HCT116 (cell line): ENCODE measurements at regions not wholly inside any gene's neighbourhood (a gene's known extent, or its start where the extent isn't known, plus 50 kb on each side); places are given as distances from the start of the nearest gene placed in this dataset.

Experiments
- ATAC-seq: fragments of 200-7000 bp; cut with Tn5 transposase; 2 replicates; pipeline ENCODE4 v1.9.1; 2020; ENCODE audit warnings: mild to moderate bottlenecking, moderate library complexity
- BruUV-seq: library from RNA; stranded (reverse); fragments of 400-500 nt; replicated peaks from 2 replicates; lab custom pipeline; 2021; lab: Mats Ljungman, UMichigan
- CTCF ChIA-PET: fragments of 300-600 bp; sonication (Branson Sonifier 250); formaldehyde crosslinking; loops from one replicate; lab custom pipeline; 2021; ENCODE audit warnings: antibody characterized with exemption; lab: Charles Lee
- POLR2A ChIA-PET: fragments of 300-600, 350-600 bp; sonication (Branson Sonifier 250); formaldehyde crosslinking; loops from one replicate; lab custom pipeline; 2021; ENCODE audit warnings: antibody characterized with exemption; lab: Charles Lee
- RAD21 ChIA-PET, 2 experiments: fragments of 300-600 bp; sonication (Branson Sonifier 250); formaldehyde crosslinking; loops; one replicate each; lab custom pipeline; 2023; ENCODE audit warnings: low total read pairs in 2 of 2; ENCODE audit not compliant: uncharacterized antibody in 2 of 2, unreplicated experiment in 2 of 2, low non-redundant PET in 1 of 2; lab: Charles Lee
- DNase-seq: peaks from one replicate; pipeline ENCODE4 v3.0.0-alpha.2; 2010; ENCODE audit warnings: low read depth, low spot score
- H2AFZ ChIP-seq: fragments of 200-600 bp; shearing (Covaris generic), sonication (generic); 2 replicates; pipeline ENCODE4 v1.6.1; 2017; ENCODE audit warnings: low read depth, mixed run types, mixed read lengths, antibody characterized with exemption, low read length; ENCODE audit not compliant: poor library complexity, severe bottlenecking
- H3K27ac ChIP-seq: 2 replicates; pipeline ENCODE4 v1.5.1; 2012; ENCODE audit warnings: low read depth, low read length
- H3K27me3 ChIP-seq: fragments of 200-600 bp; sonication (generic); 2 replicates; pipeline ENCODE4 v1.6.1; 2016; ENCODE audit warnings: mixed run types, low read length, mixed read lengths; ENCODE audit not compliant: insufficient read depth
- H3K36me3 ChIP-seq, 2 experiments: fragments of 200-500 bp in 1 of 2; fragments of 200-600 bp in 1 of 2; sonication (Bioruptor generic) in 1 of 2; sonication (generic) in 1 of 2; 2 replicates each; pipeline versions ENCODE4 v1.5.1 to v1.6.1; 2014 to 2016; ENCODE audit warnings: low read length in 2 of 2, inconsistent platforms in 1 of 2, mixed read lengths in 1 of 2, mixed run types in 1 of 2; ENCODE audit not compliant: insufficient read depth in 2 of 2, control insufficient read depth in 1 of 2
- H3K4me1 ChIP-seq, 2 experiments: fragments of 200-600 bp in 1 of 2; sonication (generic) in 1 of 2; 2 replicates each; pipeline versions ENCODE4 v1.5.1 to v1.6.1; 2012 to 2017; ENCODE audit warnings: low read length in 2 of 2, inconsistent platforms in 1 of 2, mild to moderate bottlenecking in 1 of 2, mixed read lengths in 1 of 2, mixed run types in 1 of 2, moderate library complexity in 1 of 2; ENCODE audit not compliant: insufficient read depth in 2 of 2, control insufficient read depth in 1 of 2
- H3K4me2 ChIP-seq: fragments of 200-600 bp; sonication (generic); 2 replicates; pipeline ENCODE4 v1.6.1; 2017; ENCODE audit warnings: mixed run types, low read length, mixed read lengths
- H3K4me3 ChIP-seq, 2 experiments: fragments of 200-600 bp in 1 of 2; sonication (generic) in 1 of 2; replicated peaks in 1 of 2; 2 replicates each; pipeline ENCODE4 v1.5.1; 2011 to 2016; ENCODE audit warnings: low read length in 2 of 2, control low read depth in 1 of 2, low read depth in 1 of 2, mild to moderate bottlenecking in 1 of 2, mixed read lengths in 1 of 2, mixed run types in 1 of 2
- H3K79me2 ChIP-seq: fragments of 200-600 bp; sonication (generic); 2 replicates; pipeline ENCODE4 v1.6.1; 2017; ENCODE audit warnings: mild to moderate bottlenecking, mixed run types, low read length, moderate library complexity, mixed read lengths; ENCODE audit not compliant: insufficient read depth
- H3K9ac ChIP-seq: fragments of 200-600 bp; sonication (generic); 2 replicates; pipeline ENCODE4 v1.6.1; 2016; ENCODE audit warnings: low read length, mixed read lengths
- H3K9me2 ChIP-seq: fragments of 200-600 bp; sonication (generic), shearing (Covaris generic); 2 replicates; pipeline ENCODE4 v1.6.1; 2017; ENCODE audit warnings: mixed run types, mild to moderate bottlenecking, moderate library complexity; ENCODE audit not compliant: insufficient read depth
- H3K9me3 ChIP-seq, 2 experiments: fragments of 200-500 bp in 1 of 2; fragments of 200-600 bp in 1 of 2; sonication (Bioruptor generic) in 1 of 2; sonication (generic) in 1 of 2; 2 replicates each; pipeline ENCODE4 v1.6.1; 2014 to 2017; ENCODE audit warnings: low read length in 2 of 2, mixed read lengths in 2 of 2, inconsistent platforms in 1 of 2, low read depth in 1 of 2, mild to moderate bottlenecking in 1 of 2, mixed run types in 1 of 2, moderate library complexity in 1 of 2; ENCODE audit not compliant: control insufficient read depth in 1 of 2, insufficient read depth in 1 of 2
- H4K20me1 ChIP-seq: fragments of 200-600 bp; sonication (generic), shearing (Covaris generic); 2 replicates; pipeline ENCODE4 v1.6.1; 2017; ENCODE audit warnings: mixed run types, mild to moderate bottlenecking, moderate library complexity; ENCODE audit not compliant: insufficient read depth
- CEBPB ChIP-seq: IDR thresholded peaks from 2 replicates; pipeline ENCODE4 v1.6.1; 2012; ENCODE audit warnings: low read depth
- EGR1 ChIP-seq: IDR thresholded peaks from 2 replicates; pipeline ENCODE4 v1.6.1; 2012; ENCODE audit warnings: low read depth
- ELF1 ChIP-seq: IDR thresholded peaks from 2 replicates; pipeline ENCODE4 v1.6.1; 2012; ENCODE audit warnings: low read depth, borderline replicate concordance
- EZH2 ChIP-seq: fragments of 200-600 bp; sonication (generic); IDR thresholded peaks from 2 replicates; pipeline ENCODE4 v1.6.1; 2017; ENCODE audit warnings: antibody characterized with exemption, mixed run types
- FOSL1 ChIP-seq: IDR thresholded peaks from 2 replicates; pipeline ENCODE4 v1.6.1; 2012; ENCODE audit warnings: low read depth
- JUND ChIP-seq: IDR thresholded peaks from 2 replicates; pipeline ENCODE4 v1.6.1; 2012
- POLR2A ChIP-seq: IDR thresholded peaks from 2 replicates; pipeline ENCODE4 v1.7.0; 2011; ENCODE audit warnings: borderline replicate concordance; ENCODE audit not compliant: insufficient read depth, insufficient read length; ENCODE audit errors: extremely low read depth
- RAD21 ChIP-seq: IDR thresholded peaks from 2 replicates; pipeline ENCODE4 v1.6.1; 2012; ENCODE audit warnings: low read depth, mild to moderate bottlenecking
- REST ChIP-seq: IDR thresholded peaks from 2 replicates; pipeline ENCODE4 v1.6.1; 2012; ENCODE audit warnings: low read depth
- SP1 ChIP-seq: IDR thresholded peaks from 2 replicates; pipeline ENCODE4 v1.6.1; 2012; ENCODE audit warnings: low read depth
- TCF7L2 ChIP-seq: IDR thresholded peaks from 2 replicates; pipeline ENCODE4 v1.7.0; 2011; ENCODE audit warnings: borderline replicate concordance, inconsistent platforms; ENCODE audit not compliant: insufficient read depth, insufficient read length; ENCODE audit errors: extremely low read depth
- ZFX ChIP-seq: fragments of 450-650 bp; IDR thresholded peaks from 2 replicates; pipeline ENCODE4 v1.6.1; 2017
- ZNF274 ChIP-seq: fragments of 200-500 bp; sonication (Bioruptor generic); IDR thresholded peaks from 2 replicates; pipeline ENCODE4 v1.6.1; 2014; ENCODE audit warnings: mild to moderate bottlenecking, low read depth, low read length, inconsistent platforms
- intact Hi-C: fragments of 100-400 bp; cut with micrococcal nuclease; formaldehyde crosslinking; loops from 2 replicates; pipeline ENCODE4 v1.10.0; 2022
- TF ChIP-seq, protein P1 (sequence below): IDR thresholded peaks from 2 replicates; pipeline ENCODE4 v1.6.1; 2012
- TF ChIP-seq, protein P2 (sequence below): IDR thresholded peaks from 2 replicates; pipeline ENCODE4 v1.6.1; 2011; ENCODE audit warnings: mild to moderate bottlenecking, low read length, moderate library complexity; ENCODE audit not compliant: insufficient replicate concordance; ENCODE audit errors: extremely low read depth

DNA sequence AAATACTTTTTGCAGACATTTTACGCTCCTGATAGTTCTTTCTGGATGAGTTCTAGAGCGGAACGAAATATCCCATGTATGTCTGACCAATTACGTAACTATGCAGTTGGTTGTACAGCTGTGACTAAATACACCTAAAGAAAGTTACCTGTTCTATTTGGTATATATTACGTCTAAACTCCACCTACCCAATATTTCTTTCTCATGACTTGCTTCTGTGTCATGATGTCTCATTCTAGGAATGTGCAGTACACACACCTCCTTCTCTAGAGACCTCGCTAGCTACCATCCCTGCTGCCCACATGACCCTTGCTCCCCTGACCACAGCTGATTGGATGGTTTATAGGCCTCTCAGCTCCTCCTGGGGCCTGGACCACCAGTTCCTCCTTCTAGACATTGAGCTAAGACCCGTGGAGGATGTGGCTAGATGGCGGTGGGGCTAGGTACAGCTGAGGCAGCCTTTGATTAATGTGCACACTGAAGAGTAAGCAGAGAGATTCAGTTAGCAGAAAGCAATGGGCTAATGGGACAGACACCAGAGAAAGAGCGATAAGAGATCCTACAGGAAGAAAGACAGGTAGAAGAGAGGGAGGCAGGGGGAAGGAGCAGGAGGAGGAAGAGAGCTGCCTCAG is 422.1 kb downstream of the COG6 start (continued):
- no peak for TF ChIP-seq REST
- TF ChIP-seq ZFX: no peak
- TF ChIP-seq EZH2: no peak
- TF ChIP-seq TCF7L2: no peak

DNA sequence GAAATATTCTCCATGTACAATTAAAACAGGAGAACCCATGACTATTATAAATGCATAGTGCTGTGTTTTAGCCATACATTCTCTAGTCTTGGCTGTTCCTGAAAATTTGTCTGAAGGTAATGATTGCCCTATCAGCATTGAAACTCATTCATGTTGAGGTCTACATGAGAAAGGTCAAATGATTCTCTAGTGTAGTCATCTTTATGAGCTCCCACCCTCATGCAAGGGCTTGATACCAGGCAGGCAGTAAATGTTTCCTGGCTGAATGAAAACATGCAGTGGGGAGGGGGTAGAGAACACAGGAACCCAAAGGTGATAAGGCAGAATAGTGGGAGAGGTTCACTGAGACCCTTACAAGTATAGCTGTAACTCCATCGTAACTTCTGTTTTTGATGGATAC is 424.3 kb downstream of the COG6 start:
- ATAC-seq (no peak), DNase-seq (no peak)
- Histone ChIP-seq H3K9me3 (no peaks in the 10 kb centered on the region), H3K4me2 (no peak overlapping the region), H2AFZ (no peak overlapping the region), H3K79me2 (no peaks in the 10 kb centered on the region), H3K36me3 (no peaks in the 10 kb centered on the region), H3K9ac (no peak overlapping the region), H3K4me1 (no peaks in the 10 kb centered on the region), H3K9me2 (no peaks in the 10 kb centered on the region), H3K4me3 (no peak overlapping the region), H3K27me3 (no peaks in the 10 kb centered on the region), H3K27ac (no peak overlapping the region), H4K20me1 (no peaks in the 10 kb centered on the region)
- RAD21 ChIA-PET: no interaction called here
- CTCF ChIA-PET: interaction anchor here (2.9 kb wide), 1 partner anchor 11 kb away, joined by 9 read pairs; no protein-coding TSS in a partner anchor
- intact Hi-C loops: no loop called here
- POLR2A ChIA-PET: interaction anchor here (1.3 kb wide), 1 partner anchor 23 kb away, joined by 3 read pairs; no protein-coding TSS in a partner anchor
- no TSS peak for BruUV-seq
- TF ChIP-seq RAD21: no peak
- TF ChIP-seq, protein P1, sequence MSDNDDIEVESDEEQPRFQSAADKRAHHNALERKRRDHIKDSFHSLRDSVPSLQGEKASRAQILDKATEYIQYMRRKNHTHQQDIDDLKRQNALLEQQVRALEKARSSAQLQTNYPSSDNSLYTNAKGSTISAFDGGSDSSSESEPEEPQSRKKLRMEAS: no peak
- no peak for TF ChIP-seq EGR1
- TF ChIP-seq SP1: no peak
- TF ChIP-seq ZFX: no peak
- no peak for TF ChIP-seq ELF1
- TF ChIP-seq JUND: no peak
- no peak for TF ChIP-seq ZNF274
- no peak for TF ChIP-seq CEBPB
- TF ChIP-seq FOSL1: no peak
- TF ChIP-seq POLR2A: no peak
- TF ChIP-seq REST: no peak
- TF ChIP-seq, protein P2, sequence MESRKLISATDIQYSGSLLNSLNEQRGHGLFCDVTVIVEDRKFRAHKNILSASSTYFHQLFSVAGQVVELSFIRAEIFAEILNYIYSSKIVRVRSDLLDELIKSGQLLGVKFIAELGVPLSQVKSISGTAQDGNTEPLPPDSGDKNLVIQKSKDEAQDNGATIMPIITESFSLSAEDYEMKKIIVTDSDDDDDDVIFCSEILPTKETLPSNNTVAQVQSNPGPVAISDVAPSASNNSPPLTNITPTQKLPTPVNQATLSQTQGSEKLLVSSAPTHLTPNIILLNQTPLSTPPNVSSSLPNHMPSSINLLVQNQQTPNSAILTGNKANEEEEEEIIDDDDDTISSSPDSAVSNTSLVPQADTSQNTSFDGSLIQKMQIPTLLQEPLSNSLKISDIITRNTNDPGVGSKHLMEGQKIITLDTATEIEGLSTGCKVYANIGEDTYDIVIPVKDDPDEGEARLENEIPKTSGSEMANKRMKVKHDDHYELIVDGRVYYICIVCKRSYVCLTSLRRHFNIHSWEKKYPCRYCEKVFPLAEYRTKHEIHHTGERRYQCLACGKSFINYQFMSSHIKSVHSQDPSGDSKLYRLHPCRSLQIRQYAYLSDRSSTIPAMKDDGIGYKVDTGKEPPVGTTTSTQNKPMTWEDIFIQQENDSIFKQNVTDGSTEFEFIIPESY: no peak
